Epithelial cell of proximal tubule (primary cell): ENCODE measurements at regions not wholly inside any gene's neighbourhood (a gene's known extent, or its start where the extent isn't known, plus 50 kb on each side); places are given as distances from the start of the nearest gene placed in this dataset.

Experiments used
- DNase-seq: peaks from one replicate; pipeline ENCODE4 v3.0.0-alpha.2; 2011; ENCODE audit warnings: low read depth
- H3K4me3 ChIP-seq: 2 replicates; pipeline ENCODE4 v1.5.1; 2011; ENCODE audit warnings: low read depth, mild to moderate bottlenecking, low read length
- TF ChIP-seq, protein P1 (sequence below): conservative IDR thresholded peaks from 2 replicates; pipeline ENCODE4 v1.5.1; 2012; ENCODE audit warnings: low read depth, mild to moderate bottlenecking, low read length

DNA sequence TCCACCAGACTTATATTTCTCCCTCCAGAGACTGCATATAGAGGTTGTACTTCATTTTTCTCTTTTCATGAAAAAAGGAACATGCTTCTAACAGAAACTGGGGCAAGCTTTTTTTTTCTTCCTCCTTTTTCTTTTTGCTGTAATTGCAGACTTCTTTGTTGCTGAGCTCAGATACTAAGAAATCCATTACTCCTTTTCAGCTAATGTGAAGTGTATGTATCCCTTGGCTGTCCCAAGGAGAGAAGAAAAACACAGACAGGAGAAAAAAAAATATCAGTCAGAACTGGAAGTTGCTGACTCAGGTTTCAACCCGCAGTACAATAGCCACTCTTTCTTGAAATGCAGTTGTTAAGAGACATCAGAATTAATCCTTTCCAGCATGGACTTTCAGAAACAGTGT lies 1248.4 kb downstream of the LRFN5 start:
- H3K4me3 ChIP-seq = no peak overlapping the region
- no peak for DNase-seq
- TF ChIP-seq, protein P1, sequence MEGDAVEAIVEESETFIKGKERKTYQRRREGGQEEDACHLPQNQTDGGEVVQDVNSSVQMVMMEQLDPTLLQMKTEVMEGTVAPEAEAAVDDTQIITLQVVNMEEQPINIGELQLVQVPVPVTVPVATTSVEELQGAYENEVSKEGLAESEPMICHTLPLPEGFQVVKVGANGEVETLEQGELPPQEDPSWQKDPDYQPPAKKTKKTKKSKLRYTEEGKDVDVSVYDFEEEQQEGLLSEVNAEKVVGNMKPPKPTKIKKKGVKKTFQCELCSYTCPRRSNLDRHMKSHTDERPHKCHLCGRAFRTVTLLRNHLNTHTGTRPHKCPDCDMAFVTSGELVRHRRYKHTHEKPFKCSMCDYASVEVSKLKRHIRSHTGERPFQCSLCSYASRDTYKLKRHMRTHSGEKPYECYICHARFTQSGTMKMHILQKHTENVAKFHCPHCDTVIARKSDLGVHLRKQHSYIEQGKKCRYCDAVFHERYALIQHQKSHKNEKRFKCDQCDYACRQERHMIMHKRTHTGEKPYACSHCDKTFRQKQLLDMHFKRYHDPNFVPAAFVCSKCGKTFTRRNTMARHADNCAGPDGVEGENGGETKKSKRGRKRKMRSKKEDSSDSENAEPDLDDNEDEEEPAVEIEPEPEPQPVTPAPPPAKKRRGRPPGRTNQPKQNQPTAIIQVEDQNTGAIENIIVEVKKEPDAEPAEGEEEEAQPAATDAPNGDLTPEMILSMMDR = no peak

DNA sequence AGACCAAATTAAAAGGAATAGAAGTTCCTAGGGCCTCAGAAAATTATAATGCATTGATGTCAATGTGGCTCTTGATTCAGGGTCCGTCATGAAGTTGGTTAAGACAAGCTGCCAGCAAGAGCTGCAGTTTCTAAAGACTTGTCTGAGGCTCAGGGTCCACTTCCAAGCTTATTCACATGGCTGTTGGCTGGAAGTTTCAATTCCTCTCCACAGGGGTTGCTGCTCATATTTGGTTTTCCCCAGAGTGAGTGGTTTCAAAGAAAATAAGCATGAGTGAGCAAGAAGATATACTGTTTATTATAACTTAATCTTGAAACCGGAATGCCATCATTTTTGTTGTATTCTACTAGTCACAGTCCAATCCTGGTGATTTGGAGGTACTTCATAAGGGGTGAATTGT lies 1247.4 kb downstream of the LRFN5 start:
- TF ChIP-seq, protein P1 = no peak
- DNase-seq = no peak
- H3K4me3 ChIP-seq = no peak overlapping the region

DNA sequence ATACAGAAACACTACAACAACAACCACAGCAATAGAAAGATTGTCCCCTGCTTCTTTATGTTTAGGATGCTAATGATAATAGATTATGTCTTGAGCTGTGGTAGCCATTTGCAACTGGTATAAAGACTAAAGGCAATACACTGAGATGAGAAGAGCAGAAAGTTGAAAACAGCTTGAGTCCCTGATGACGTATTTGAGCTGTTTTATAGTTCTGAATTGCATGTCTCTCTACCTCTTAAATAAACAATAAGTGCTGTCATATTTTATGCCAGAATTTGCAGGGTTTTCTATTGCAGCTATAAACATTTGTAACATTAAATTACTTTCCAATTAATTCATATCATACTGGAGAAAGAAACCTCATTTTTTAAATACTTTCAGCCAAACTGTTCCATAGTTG lies 1242.0 kb downstream of the LRFN5 start:
- DNase-seq = no peak
- no peak overlapping the region for H3K4me3 ChIP-seq
- TF ChIP-seq, protein P1 = no peak

DNA sequence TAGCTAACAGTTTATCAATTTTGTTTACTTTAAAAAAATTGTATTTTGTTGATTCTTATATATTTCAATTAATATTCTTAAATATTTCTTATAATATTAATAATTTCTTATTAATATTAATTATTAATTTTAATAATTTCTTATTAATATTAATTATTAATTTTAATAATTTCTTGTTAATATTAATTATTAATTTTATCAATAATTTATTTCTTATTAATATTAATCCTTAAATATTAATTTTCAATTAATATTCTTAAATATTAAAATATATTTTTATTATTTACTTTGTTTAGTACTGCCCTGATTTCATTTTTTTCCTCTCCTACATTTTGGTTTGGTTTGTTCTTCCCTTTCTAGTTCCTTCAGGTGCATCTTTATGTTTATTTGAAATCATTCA lies 1208.1 kb downstream of the LRFN5 start:
- TF ChIP-seq, protein P1 = no peak
- DNase-seq = no peak
- H3K4me3 ChIP-seq = no peak overlapping the region

DNA sequence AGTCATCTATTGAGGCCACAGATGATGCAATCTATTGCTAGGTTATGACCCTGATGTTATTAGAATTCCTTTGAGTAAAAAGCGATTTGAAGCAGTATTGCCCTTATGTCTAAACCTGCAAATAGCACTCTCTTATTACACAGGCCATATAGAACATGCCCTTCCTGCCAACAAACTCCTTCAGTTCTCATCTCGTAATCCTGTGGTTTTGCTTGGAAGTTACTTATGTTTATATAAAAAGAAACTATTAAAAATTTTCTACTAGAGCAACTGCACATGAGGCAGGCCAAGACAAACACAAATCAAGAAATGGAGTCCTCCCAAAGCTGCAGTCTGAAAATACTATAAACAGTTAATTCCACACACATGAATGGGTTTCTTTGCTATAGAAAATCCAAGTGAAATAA lies 1200.2 kb downstream of the LRFN5 start:
- DNase-seq = no peak
- H3K4me3 ChIP-seq = no peak overlapping the region
- TF ChIP-seq, protein P1 = no peak

DNA sequence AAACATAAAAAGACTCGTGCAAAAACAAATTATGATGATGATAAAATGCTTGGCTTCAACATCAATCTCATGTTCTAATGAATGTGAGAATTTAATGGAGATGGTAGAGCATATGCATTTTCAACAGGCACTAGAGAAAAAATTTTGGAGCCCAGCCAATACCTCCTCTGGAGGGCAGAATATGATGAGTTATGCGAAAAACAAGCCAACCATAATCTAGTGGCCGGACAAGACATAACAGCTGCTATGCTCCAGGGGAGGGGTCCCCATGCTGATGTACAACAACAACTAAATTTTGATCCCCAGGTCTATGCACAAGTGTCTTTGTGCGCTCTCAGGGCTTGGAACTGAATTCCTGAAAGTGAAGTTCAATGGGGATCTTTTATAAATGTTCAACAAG lies 1197.5 kb downstream of the LRFN5 start:
- no peak for DNase-seq

DNA sequence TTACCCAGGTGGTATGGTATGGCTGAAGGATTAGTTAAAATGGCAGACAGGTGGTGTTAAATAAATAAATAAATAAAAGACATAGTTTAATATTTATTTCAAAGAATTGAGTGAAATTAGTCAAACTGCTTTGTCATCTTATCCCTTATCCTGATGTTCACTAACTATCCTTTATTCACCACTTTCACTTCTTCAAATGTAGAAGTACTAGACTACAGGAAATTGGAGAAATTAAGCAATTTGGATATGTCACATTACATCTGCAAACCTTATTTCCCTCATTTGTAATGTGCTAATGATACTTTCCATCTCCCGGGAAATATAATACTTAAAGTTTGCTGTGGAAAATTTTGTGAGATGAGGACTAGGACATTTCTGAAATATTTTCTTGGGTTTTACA lies 1195.7 kb downstream of the LRFN5 start:
- DNase-seq = no peak
- H3K4me3 ChIP-seq = no peak overlapping the region
- TF ChIP-seq, protein P1 = no peak

More for the DNA sequence above, 1197.5 kb downstream of the LRFN5 start:
- no peak overlapping the region for H3K4me3 ChIP-seq
- TF ChIP-seq, protein P1 = no peak
